HG03342 (cell line): ENCODE measurements at regions not wholly inside any gene's neighbourhood (a gene's known extent, or its start where the extent isn't known, plus 50 kb on each side); places are given as distances from the start of the nearest gene placed in this dataset.
"Not testable (repeated sequence)": the region's sequence is repeated elsewhere in the genome, so short reads cannot be mapped to it uniquely, and the experiment has no call there.

ENCODE experiments used
- ATAC-seq: cut with Tn5 transposase; IDR thresholded peaks from one replicate; pipeline ENCODE4 v1.9.1; 2021; ENCODE audit warnings: mild to moderate bottlenecking, moderate library complexity; ENCODE audit not compliant: unreplicated experiment

- no peak for ATAC-seq
These were observed 84.1 kb upstream of the ACKR3 start for GRCh38 chr2:236485519-236485918.

DNA sequence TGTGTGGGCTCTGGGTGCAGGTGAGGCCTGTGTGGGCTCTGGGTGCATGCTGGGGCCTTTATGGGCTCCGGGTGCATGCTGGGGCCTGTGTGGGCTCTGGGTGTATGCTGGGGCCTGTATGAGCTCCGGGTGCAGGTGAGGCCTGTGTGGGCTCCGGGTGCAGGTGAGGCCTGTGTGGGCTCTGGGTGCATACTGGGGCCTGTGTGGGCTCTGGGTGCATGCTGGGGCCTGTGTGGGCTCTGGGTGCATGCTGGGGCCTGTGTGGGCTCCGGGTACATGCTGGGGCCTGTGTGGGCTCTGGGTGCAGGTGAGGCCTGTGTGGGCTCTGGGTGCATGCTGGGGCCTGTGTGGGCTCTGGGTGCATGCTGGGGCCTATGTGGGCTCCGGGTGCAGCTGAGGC, 80.5 kb upstream of the ACKR3 start:
- ATAC-seq: not testable (repeated sequence)

GRCh38 chr2:236489895-236490404, 79.7 kb upstream of the ACKR3 start:
- ATAC-seq: no peak

DNA sequence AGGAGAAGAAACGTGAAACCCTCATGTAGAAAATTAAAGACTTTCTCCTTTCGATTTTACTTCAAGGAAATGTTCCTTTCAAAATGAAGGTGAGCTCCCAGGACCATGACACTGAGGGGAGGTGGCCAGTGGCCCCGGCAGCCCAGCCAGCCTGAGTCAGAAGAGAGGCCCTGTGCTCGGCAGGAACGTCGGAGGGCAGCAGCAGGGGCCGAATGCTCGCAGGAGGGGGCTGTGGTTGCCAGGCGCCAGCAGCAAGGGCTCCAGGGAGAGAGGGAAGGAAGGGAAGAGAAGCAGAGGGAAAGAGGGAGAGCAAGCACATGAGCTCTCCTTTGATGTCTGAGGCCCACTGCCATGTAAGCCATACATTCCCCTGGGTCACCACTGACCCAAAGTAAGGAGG, 73.3 kb upstream of the ACKR3 start:
- no peak for ATAC-seq

GRCh38 chr2:236498369-236498768, 71.3 kb upstream of the ACKR3 start:
- no peak for ATAC-seq

DNA sequence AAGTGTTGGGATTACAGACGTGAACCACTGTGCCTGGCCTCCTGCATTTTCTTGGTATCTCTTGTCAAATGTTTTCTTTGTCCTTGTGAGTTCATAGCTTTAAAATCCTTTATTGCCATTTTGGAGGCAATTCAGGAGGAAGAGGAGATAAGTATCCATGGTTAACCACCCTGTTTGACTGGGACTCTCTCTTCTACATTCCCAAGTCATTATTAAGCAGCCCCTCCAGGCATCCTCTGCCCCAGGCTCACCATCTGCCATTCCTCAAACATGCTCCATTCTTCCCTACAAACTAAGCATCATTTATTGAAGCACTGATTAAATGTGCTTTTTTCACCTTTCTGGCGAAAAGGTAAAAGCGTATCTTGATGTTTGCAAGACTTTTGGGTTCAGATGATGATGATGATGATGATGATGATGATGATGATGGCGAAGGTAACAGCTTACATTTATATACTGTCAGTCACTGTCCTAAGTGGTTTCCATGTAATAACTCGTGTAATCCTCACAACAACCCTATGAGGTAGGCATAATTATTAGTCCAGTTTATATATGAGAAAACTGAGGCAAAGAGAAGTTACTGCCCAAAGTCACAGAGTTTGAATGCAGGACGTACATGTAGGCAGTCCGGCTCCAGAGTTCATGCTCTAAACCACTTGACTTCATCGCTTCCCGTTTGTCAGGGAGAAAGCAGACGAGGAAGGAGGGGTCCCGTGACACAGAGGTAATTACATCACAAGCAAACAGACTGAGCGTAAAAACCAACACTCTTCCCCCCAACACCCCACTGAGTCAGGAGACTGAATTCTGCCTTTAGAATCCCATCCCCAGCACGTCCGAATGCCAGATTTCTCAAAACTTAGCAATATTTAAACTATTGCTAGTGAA, 69.7 kb upstream of the ACKR3 start:
- ATAC-seq: no peak

- no peak for ATAC-seq
These were observed 68.6 kb upstream of the ACKR3 start for GRCh38 chr2:236501026-236501425.

DNA sequence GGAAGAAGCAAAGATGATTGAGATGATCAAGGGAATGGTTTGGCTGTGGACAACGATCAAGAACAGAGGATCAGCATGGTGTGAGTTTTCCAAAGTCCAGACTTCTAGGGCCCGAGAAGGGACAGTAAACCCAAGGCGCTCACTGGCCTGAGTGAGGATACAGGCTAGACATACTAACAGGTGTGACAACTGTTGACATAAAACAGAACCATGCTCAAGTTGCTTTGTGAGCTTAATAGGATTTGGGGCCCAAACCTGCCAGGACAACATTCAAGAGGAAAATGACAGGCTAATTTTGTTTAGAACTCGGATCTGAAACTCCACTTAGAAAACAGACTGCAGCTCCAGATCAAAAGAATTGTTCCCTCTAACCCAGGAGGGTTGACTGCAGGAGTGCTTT, 68.1 kb upstream of the ACKR3 start:
- no peak for ATAC-seq

DNA sequence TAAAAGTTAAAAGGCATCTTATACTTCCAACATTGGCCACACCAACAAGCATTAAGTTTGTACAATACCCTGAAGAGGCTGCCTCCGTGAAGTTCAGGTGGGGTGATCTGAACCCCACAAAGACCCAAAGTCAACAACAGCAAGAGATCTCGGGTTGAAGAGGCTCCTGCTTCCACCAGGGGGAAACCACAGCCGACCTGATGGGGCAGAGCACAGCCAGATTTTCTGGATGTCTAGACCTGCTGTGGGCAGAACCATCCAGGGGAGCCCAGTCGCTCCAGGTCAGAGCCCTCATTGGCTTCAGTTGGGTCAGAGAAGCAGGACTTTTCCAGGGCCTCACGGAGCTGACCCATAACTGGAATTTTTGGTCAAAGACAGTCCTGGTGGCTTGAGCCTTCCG, 66.5 kb upstream of the ACKR3 start:
- ATAC-seq: no peak

DNA sequence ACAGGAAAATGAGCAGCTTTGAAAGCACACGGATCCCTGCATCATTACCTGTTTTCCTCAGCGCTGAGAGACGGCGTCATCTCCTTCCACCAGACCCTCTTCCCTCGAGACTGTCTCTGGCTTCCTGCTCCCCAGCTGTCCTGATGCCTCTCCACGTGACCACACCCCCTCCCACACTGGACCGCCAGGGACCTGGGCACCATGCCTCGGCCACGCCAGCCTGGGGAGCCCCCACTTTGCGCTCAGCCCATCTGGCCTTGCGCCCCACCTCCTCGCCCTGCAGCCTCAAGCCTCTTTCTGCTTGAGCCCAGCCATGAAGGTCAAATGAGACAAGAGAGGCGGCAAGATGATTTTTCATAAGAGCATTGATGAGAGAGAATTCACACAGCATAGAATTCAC, 66.0 kb upstream of the ACKR3 start:
- ATAC-seq: no peak

- ATAC-seq: no peak
These were observed 64.6 kb upstream of the ACKR3 start for GRCh38 chr2:236505041-236505440.

DNA sequence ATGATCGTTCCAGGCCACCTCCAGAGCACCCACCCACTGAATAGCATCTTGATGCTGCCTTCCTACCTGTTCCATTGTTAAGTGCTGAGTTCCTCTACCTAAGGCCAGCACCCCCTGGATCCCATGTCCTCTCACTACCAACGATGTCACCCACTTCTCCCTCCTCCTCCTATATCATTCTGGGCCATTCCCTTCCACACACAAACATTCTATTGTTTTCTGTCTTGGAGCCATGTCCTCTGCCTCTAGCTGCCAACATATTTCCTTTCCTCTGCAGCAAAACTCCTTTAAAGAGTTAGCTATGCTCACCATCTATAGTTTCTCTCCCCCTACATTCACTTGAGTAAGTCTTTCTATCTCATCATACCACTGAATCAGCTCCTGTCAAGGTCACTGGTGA, 64.0 kb upstream of the ACKR3 start:
- no peak for ATAC-seq

DNA sequence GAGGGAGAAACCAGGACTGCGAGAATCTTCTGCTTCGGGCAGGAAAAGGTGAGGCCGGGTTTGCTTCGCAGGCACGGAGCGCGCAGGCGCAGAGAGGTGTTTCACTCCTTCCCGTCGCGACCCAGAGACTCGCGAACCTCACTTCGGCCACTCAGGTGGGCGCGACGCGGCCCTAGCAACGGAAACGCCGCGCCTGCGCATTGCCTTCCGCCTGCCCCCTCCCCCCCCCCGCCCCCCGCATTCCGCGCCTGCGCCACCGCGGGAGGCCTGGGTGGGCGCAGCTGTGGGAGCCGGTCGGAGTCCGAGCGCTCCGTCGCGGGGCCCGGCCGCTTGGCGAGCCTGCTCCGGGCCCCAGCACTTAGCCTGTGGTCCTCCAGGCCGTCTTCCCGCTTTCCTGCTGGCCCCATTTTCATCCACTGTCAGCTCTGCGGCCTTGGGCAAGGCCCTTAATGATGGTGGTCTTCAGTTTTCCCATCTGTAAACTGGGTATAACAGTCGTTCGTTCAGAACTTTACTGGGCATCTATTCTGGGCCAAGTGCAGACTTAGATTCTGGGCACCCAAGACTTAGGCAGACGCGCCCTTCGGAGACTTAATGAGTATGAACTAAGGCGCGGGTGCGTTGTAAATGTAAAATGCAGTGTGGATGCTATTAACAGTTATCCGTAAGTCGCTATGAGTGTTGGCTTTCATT, 62.1 kb upstream of the ACKR3 start:
- no peak for ATAC-seq

- no peak for ATAC-seq
These were observed 61.2 kb upstream of the ACKR3 start for GRCh38 chr2:236508466-236508865.

DNA sequence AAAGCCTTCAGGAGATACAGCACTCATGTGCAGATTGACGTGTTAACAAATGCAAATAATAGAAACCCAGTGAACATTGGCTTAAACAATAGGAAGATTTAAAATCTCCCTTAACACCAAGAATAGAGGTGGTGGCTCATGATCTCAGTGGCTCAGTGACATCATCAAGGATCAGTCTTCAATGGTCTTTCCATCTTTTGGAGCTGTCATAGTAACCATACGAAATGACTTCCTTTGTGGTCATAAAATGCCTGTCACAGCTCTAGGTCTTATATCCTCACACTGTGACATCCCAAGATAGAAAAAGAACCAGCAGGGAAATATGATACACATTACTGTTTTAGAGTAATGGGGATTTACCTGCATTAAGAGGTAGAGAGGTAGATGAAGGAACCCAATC, 59.6 kb upstream of the ACKR3 start:
- no peak for ATAC-seq

GRCh38 chr2:236511266-236511665, 58.4 kb upstream of the ACKR3 start:
- ATAC-seq: no peak

DNA sequence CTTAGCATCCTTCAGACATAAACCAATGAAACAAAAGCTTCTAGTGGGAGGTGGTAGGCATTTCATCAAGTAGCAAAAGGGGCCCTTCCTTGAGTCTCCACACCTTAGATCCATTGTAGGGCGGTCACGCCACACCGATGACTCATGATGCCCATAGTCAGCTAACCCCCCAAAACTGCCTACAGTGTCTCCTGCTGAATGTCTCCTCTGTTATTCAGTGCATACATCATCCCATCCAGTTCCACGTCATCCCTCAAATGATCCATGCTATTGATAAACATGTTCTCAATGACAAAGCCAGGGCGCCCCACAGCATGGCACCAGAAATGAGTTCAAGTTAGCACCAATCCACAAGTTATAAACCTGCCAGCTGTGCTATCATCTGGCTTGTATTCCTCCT, 57.4 kb upstream of the ACKR3 start:
- ATAC-seq: no peak

DNA sequence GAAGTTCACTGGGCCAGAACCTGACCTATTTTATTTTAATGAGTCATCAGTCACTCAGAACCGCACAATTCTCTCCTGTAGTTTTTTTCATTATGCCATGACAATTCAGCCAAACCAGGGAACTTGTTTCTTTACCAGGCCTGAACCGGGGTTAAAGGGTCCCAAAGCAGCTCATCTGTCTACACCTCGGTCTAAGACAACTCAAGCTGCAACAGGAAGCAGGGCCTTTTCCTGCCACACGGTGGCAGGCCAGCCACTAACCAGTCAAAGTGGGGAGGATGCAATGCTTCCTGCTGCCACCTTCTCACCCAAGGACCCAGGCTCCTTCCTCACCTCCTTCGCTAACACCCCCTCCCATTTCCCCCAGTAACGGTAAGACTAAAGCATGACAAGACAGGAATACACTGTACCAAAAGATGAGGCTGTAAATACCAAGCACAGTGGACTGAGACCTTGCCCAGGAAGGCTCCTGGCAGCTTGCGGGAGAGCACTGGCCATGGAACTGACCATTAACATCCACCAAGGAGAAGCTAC, 56.7 kb upstream of the ACKR3 start:
- ATAC-seq: peak; percentile 86

- no peak for ATAC-seq
These were observed 55.7 kb upstream of the ACKR3 start for GRCh38 chr2:236513956-236514355.

DNA sequence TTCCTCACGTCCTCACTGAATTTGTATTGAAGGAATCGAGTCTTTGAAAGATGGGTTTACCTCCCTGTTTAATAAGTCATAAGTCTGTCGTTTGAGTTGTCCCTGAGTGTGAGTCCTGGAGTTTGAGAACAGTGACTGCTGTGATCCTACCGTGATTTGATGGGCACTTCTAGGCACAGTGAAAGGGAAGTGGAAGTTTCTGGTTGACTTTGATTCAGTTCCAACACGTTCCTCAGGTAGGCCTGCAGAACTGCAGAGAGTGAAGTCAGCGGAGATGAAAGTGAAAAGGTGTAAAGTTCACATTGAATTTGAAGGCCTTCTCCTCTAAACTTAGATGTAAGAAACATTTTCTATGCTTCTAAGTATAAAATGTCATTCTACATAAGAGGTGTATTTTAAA, 52.9 kb upstream of the ACKR3 start:
- ATAC-seq: no peak

- no peak for ATAC-seq
These were observed 52.2 kb upstream of the ACKR3 start for GRCh38 chr2:236517251-236518031.
